PC-9 (cell line): ENCODE measurements at regions not wholly inside any gene's neighbourhood (a gene's known extent, or its start where the extent isn't known, plus 50 kb on each side); places are given as distances from the start of the nearest gene placed in this dataset.

Experiments
- BruUV-seq: library from RNA; stranded (reverse); fragments of 400-500 nt; replicated peaks from 2 replicates; lab custom pipeline; 2021; lab: Mats Ljungman, UMichigan
- CTCF ChIA-PET: fragments of 300-600 bp; sonication (Branson Sonifier 250); formaldehyde crosslinking; loops from one replicate; lab custom pipeline; 2022; ENCODE audit warnings: antibody characterized with exemption; lab: Charles Lee
- POLR2A ChIA-PET: fragments of 300-600 bp; sonication (Branson Sonifier 250); formaldehyde crosslinking; loops from one replicate; lab custom pipeline; 2022; ENCODE audit warnings: antibody characterized with exemption; ENCODE audit not compliant: unreplicated experiment; lab: Charles Lee
- DNase-seq, 2 experiments: peaks; one replicate each; pipeline versions ENCODE4 v3.0.0 to v3.0.0-alpha.2; 2015 to 2022; ENCODE audit warnings: mixed read lengths in 1 of 2
- H2AFZ ChIP-seq: fragments of 200-600 bp; sonication (generic); 2 replicates; pipeline ENCODE4 v1.8.1; 2017; ENCODE audit warnings: antibody characterized with exemption
- H3F3A ChIP-seq: fragments of 200-600 bp; sonication (generic); 2 replicates; pipeline ENCODE4 v1.8.1; 2017; ENCODE audit warnings: antibody characterized with exemption, mild to moderate bottlenecking, low read depth; ENCODE audit not compliant: insufficient read depth
- H3K27ac ChIP-seq: fragments of 200-600 bp; sonication (generic); 2 replicates; pipeline ENCODE4 v1.6.1; 2016; ENCODE audit warnings: mixed run types
- H3K27me3 ChIP-seq: fragments of 200-600 bp; sonication (generic); 2 replicates; pipeline ENCODE4 v1.6.1; 2016; ENCODE audit warnings: low read depth, mixed run types; ENCODE audit not compliant: insufficient read depth
- H3K36me3 ChIP-seq: fragments of 200-600 bp; sonication (generic); 2 replicates; pipeline ENCODE4 v1.6.1; 2016; ENCODE audit warnings: low read depth, mixed run types
- H3K4me1 ChIP-seq: fragments of 200-600 bp; sonication (generic); replicated peaks from 2 replicates; pipeline ENCODE4 v1.6.1; 2016; ENCODE audit warnings: mixed run types; ENCODE audit not compliant: insufficient read depth
- H3K4me2 ChIP-seq: fragments of 200-600 bp; sonication (generic); 2 replicates; pipeline ENCODE4 v1.6.1; 2017; ENCODE audit warnings: mixed run types
- H3K4me3 ChIP-seq: fragments of 200-600 bp; sonication (generic); 2 replicates; pipeline ENCODE4 v1.6.1; 2016; ENCODE audit warnings: mixed run types
- H3K79me2 ChIP-seq: fragments of 200-600 bp; sonication (generic); 2 replicates; pipeline ENCODE4 v1.6.1; 2017; ENCODE audit warnings: low read depth, mixed run types
- H3K9me2 ChIP-seq: fragments of 200-600 bp; sonication (generic); 2 replicates; pipeline ENCODE4 v1.8.1; 2017; ENCODE audit warnings: mild to moderate bottlenecking; ENCODE audit not compliant: insufficient read depth
- H3K9me3 ChIP-seq: fragments of 200-600 bp; sonication (generic); 2 replicates; pipeline ENCODE4 v1.8.1; 2016; ENCODE audit warnings: low read depth; ENCODE audit not compliant: insufficient read depth
- H4K20me1 ChIP-seq: fragments of 200-600 bp; sonication (generic); 2 replicates; pipeline ENCODE4 v1.8.1; 2017; ENCODE audit not compliant: insufficient read depth
- CTCF ChIP-seq: fragments of 200-600 bp; sonication (generic); conservative IDR thresholded peaks from 2 replicates; pipeline ENCODE4 v1.6.1; 2017; ENCODE audit warnings: mixed run types, antibody characterized with exemption, mild to moderate bottlenecking, moderate library complexity
- EZH2 ChIP-seq: fragments of 200-600 bp; sonication (generic); IDR thresholded peaks from 2 replicates; pipeline ENCODE4 v1.8.0; 2017; ENCODE audit warnings: antibody characterized with exemption, low read depth
- intact Hi-C: fragments of 100-400 bp; cut with micrococcal nuclease; formaldehyde crosslinking; loops from one replicate; pipeline ENCODE4 v1.10.0; 2022; ENCODE audit not compliant: unreplicated experiment

GRCh38 chr4:164441109-164441508 is 312.8 kb upstream of the SMIM31 start:
- no peaks in the 10 kb centered on the region for H3K27me3 ChIP-seq
- H4K20me1 ChIP-seq = no peaks in the 10 kb centered on the region
- no peak for DNase-seq
- no TSS peak for BruUV-seq
- TF ChIP-seq CTCF (no peak), EZH2 (no peak)
- no peak overlapping the region for H3K27ac ChIP-seq
- no peaks in the 10 kb centered on the region for H3K36me3 ChIP-seq
- H3F3A ChIP-seq = no peaks in the 10 kb centered on the region
- H2AFZ ChIP-seq = no peak overlapping the region
- H3K4me1 ChIP-seq = peaks cover 18% of the 10 kb centered on the region; the same call in 1 of the 2 replicates
- no peaks in the 10 kb centered on the region for H3K79me2 ChIP-seq
- H3K9me2 ChIP-seq = no peaks in the 10 kb centered on the region
- intact Hi-C loops = no loop called here
- ChIA-PET POLR2A (no interaction called here), CTCF (no interaction called here)
- no peak overlapping the region for H3K4me2 ChIP-seq
- no peak overlapping the region for H3K4me3 ChIP-seq
- H3K9me3 ChIP-seq = no peaks in the 10 kb centered on the region

- no peaks in the 10 kb centered on the region for H3K9me2 ChIP-seq
- no peak overlapping the region; the same call in 1 of the 2 replicates for H3K4me2 ChIP-seq
- no peaks in the 10 kb centered on the region for H3K79me2 ChIP-seq
- ChIA-PET POLR2A (no interaction called here), CTCF (no interaction called here)
- no peaks in the 10 kb centered on the region for H3K36me3 ChIP-seq
- H3K27ac ChIP-seq = no peak overlapping the region
- H3K27me3 ChIP-seq = no peaks in the 10 kb centered on the region
- H3F3A ChIP-seq = no peaks in the 10 kb centered on the region
- H4K20me1 ChIP-seq = no peaks in the 10 kb centered on the region
- peaks cover 18% of the 10 kb centered on the region; the same call in 1 of the 2 replicates for H3K4me1 ChIP-seq
- H3K9me3 ChIP-seq = no peaks in the 10 kb centered on the region
- TF ChIP-seq EZH2 = no peak
- no peak for TF ChIP-seq CTCF
- intact Hi-C loops = no loop called here
- no peak for DNase-seq
- no TSS peak for BruUV-seq
- no peak overlapping the region for H3K4me3 ChIP-seq
- H2AFZ ChIP-seq = 0 out of 2 replicates have a peak overlapping the region, but pooled peaks have one; percentile 58
Observed at GRCh38 chr4:164442180-164442579, 311.8 kb upstream of the SMIM31 start.

- 0 out of 2 replicates have a peak, but pooled peaks cover 6% of the 10 kb centered on the region for H3K4me1 ChIP-seq
- no peak overlapping the region for H2AFZ ChIP-seq
- H3K9me3 ChIP-seq = no peaks in the 10 kb centered on the region
- no peak for TF ChIP-seq EZH2
- no peak for TF ChIP-seq CTCF
- no peaks in the 10 kb centered on the region for H3K36me3 ChIP-seq
- no peaks in the 10 kb centered on the region for H3F3A ChIP-seq
- no peaks in the 10 kb centered on the region for H3K79me2 ChIP-seq
- POLR2A ChIA-PET = no interaction called here
- no peak overlapping the region for H3K4me2 ChIP-seq
- CTCF ChIA-PET = no interaction called here
- no peaks in the 10 kb centered on the region for H3K9me2 ChIP-seq
- H3K27ac ChIP-seq = no peak overlapping the region
- no peak overlapping the region for H3K4me3 ChIP-seq
- H4K20me1 ChIP-seq = no peaks in the 10 kb centered on the region
- no TSS peak for BruUV-seq
- H3K27me3 ChIP-seq = no peaks in the 10 kb centered on the region
- DNase-seq = no peak
- intact Hi-C loops = no loop called here
Observed at GRCh38 chr4:164446516-164446915, 307.4 kb upstream of the SMIM31 start.
